ENCODE measurements at regions not wholly inside any gene's neighbourhood (a gene's known extent, or its start where the extent isn't known, plus 50 kb on each side); places are given as distances from the start of the nearest gene placed in this dataset.

- TF ChIP-seq ETV5 (CRISPR knock-in tag; IDR thresholded peaks at IDR 0.05; ENCODE audit: low read depth) (no peak), SNIP1 (IDR thresholded peaks at IDR 0.05; ENCODE audit: low read depth) (no peak), ZBTB17 (CRISPR knock-in tag; IDR thresholded peaks at IDR 0.05) (no peak), KAT2B (IDR thresholded peaks at IDR 0.05; ENCODE audit: low read depth, low read length) (no peak), HDAC2 (IDR thresholded peaks at IDR 0.05) (no peak), BRF1 (IDR thresholded peaks at IDR 0.05; ENCODE audit: borderline replicate concordance, extremely low read depth, insufficient read length) (no peak), CXXC5 (CRISPR knock-in tag; IDR thresholded peaks at IDR 0.05) (no peak), MAZ (CRISPR knock-in tag; conservative IDR thresholded peaks at IDR 0.05 in 1 of 2, IDR thresholded peaks at IDR 0.05 in 1 of 2) (no peak), ZBTB8A (IDR thresholded peaks at IDR 0.05; ENCODE audit: partially characterized antibody) (no peak), JUN (IDR thresholded peaks at IDR 0.05; ENCODE audit: borderline replicate concordance, low read depth, low read length) (no peak), JUN (CRISPR knock-in tag; IDR thresholded peaks at IDR 0.05; ENCODE audit: borderline replicate concordance) (no peak)
Measured at GRCh38 chrX:17977696-17978095, 116.6 kb upstream of the RAI2 start (continued).

DNA sequence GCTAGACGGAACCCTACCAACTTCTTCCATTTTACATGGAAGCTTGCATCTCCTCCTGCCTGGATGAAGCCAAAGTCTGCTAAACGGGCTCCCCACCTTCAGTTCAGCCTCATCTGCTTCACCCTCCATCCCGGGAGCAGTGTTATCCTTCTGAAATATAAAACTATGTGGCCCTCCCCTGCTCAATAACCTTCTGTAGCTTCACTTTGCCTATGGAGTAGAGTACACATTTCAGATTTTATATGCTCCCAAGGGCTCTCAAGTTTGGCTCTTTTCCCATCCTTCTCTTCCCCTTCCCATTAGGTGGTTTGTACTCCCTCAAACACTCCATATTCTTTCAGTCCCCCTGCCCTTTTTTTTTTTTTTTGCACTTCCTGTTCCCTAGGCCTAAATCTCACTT, 115.9 kb upstream of the RAI2 start:
- Histone ChIP-seq H3K4me2 (ENCODE audit: insufficient read depth, low read length) (no peak overlapping the region), H3K27me3 (ENCODE audit: control insufficient read depth in 2 of 2, insufficient read depth in 2 of 2, low read length in 2 of 2) (no peaks in the 10 kb centered on the region), H3K4me3 (no peak overlapping the region), H3K9me3 (replicated peaks; ENCODE audit: control insufficient read depth, insufficient read depth, low read depth, low read length) (no peaks in the 10 kb centered on the region), H3K4me1 (replicated peaks in 1 of 2; ENCODE audit: control insufficient read depth in 2 of 2, insufficient read depth in 2 of 2, low read length in 2 of 2) (no peaks in the 10 kb centered on the region), H3K79me2 (ENCODE audit: control insufficient read depth, insufficient read depth, low read length) (no peaks in the 10 kb centered on the region), H2AFZ (ENCODE audit: low read depth, low read length) (no peak overlapping the region), H3K9ac (ENCODE audit: insufficient read depth in 1 of 2, low read depth in 2 of 2, low read length in 2 of 2) (no peak overlapping the region), H3K27ac (ENCODE audit: extremely low read depth, low read depth, low read length) (no peak overlapping the region), H3K36me3 (ENCODE audit: control insufficient read depth, insufficient read depth, low read length) (no peaks in the 10 kb centered on the region), H3K9me1 (ENCODE audit: control insufficient read depth, insufficient read depth, low read length) (no peaks in the 10 kb centered on the region), H4K20me1 (replicated peaks; ENCODE audit: control insufficient read depth, insufficient read depth, low read length) (no peaks in the 10 kb centered on the region)
- POLR2A ChIA-PET = interaction anchor here (0.7 kb wide), 1 partner anchor 74 kb away, joined by 3 read pairs; no protein-coding TSS in a partner anchor
- ATAC-seq (no peak), FAIRE-seq (no peak), DNase-seq (ENCODE audit: extremely low read depth in 1 of 4, low spot score in 3 of 4) (no peak)
- WGBS (ENCODE audit: insufficient coverage, low coverage, missing lambda C conversion rate) = 0% methylated on average over 3 of the region's 3 CpGs
- BruUV-seq (replicated peaks) = no TSS peak
- in situ Hi-C loops (cut with MboI) (no loop called here), intact Hi-C loops (cut with micrococcal nuclease) (no loop called here)
- CTCF ChIA-PET (ENCODE audit: low intra/inter-chr PET ratio) = no interaction called here
- no peak for TF ChIP-seq EWSR1 (IDR thresholded peaks at IDR 0.05; ENCODE audit: borderline replicate concordance, low read depth, partially characterized antibody)
- TF ChIP-seq, protein P1, sequence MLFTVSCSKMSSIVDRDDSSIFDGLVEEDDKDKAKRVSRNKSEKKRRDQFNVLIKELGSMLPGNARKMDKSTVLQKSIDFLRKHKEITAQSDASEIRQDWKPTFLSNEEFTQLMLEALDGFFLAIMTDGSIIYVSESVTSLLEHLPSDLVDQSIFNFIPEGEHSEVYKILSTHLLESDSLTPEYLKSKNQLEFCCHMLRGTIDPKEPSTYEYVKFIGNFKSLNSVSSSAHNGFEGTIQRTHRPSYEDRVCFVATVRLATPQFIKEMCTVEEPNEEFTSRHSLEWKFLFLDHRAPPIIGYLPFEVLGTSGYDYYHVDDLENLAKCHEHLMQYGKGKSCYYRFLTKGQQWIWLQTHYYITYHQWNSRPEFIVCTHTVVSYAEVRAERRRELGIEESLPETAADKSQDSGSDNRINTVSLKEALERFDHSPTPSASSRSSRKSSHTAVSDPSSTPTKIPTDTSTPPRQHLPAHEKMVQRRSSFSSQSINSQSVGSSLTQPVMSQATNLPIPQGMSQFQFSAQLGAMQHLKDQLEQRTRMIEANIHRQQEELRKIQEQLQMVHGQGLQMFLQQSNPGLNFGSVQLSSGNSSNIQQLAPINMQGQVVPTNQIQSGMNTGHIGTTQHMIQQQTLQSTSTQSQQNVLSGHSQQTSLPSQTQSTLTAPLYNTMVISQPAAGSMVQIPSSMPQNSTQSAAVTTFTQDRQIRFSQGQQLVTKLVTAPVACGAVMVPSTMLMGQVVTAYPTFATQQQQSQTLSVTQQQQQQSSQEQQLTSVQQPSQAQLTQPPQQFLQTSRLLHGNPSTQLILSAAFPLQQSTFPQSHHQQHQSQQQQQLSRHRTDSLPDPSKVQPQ (CRISPR knock-in tag; IDR thresholded peaks at IDR 0.05; ENCODE audit: borderline replicate concordance) = no peak
- no peak for TF ChIP-seq HDAC6 (IDR thresholded peaks at IDR 0.05; ENCODE audit: low read depth, low read length)
- no peak for TF ChIP-seq NCOA6 (IDR thresholded peaks at IDR 0.05)
- TF ChIP-seq, protein P2, sequence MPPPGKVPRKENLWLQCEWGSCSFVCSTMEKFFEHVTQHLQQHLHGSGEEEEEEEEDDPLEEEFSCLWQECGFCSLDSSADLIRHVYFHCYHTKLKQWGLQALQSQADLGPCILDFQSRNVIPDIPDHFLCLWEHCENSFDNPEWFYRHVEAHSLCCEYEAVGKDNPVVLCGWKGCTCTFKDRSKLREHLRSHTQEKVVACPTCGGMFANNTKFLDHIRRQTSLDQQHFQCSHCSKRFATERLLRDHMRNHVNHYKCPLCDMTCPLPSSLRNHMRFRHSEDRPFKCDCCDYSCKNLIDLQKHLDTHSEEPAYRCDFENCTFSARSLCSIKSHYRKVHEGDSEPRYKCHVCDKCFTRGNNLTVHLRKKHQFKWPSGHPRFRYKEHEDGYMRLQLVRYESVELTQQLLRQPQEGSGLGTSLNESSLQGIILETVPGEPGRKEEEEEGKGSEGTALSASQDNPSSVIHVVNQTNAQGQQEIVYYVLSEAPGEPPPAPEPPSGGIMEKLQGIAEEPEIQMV (tag; conservative IDR thresholded peaks at IDR 0.05; ENCODE audit: low read depth) = no peak
- no peak for TF ChIP-seq ZNF77 (CRISPR knock-in tag; IDR thresholded peaks at IDR 0.05)
- TF ChIP-seq KLF16 (IDR thresholded peaks at IDR 0.05) = no peak
- no peak for TF ChIP-seq MYNN (IDR thresholded peaks at IDR 0.05)
- no peak for TF ChIP-seq MYNN (CRISPR knock-in tag; IDR thresholded peaks at IDR 0.05)
- TF ChIP-seq ZNF239 (CRISPR knock-in tag; IDR thresholded peaks at IDR 0.05) = no peak
- no peak for TF ChIP-seq NCOR1 (IDR thresholded peaks at IDR 0.05)

Measured in K562 (cell line).